ENCODE measurements at regions not wholly inside any gene's neighbourhood (a gene's known extent, or its start where the extent isn't known, plus 50 kb on each side); places are given as distances from the start of the nearest gene placed in this dataset.

GRCh38 chr5:5551499-5551898 lies 129.0 kb downstream of the ICE1 start:
- DNase-seq: no peak
- no peak for ATAC-seq

- no peak for DNase-seq
- no peak for ATAC-seq
These were observed 123.9 kb downstream of the ICE1 start for GRCh38 chr5:5546408-5546807.

- ATAC-seq (no peak), DNase-seq (no peak)
These were observed 121.7 kb downstream of the ICE1 start for GRCh38 chr5:5544094-5544663.

GRCh38 chr5:5542654-5543053 lies 120.2 kb downstream of the ICE1 start:
- no peak for DNase-seq
- ATAC-seq: no peak

- DNase-seq (no peak), ATAC-seq (no peak)
These were observed 117.6 kb downstream of the ICE1 start for GRCh38 chr5:5540065-5540464.

All from stimulated activated naive CD8-positive, alpha-beta T cell treated with anti-CD3 and anti-CD28 coated beads, Interleukin-15, Interleukin-2, amounts not matched to agents 100 U/mL and 50 U/mL, for 24 hours (primary cell).